GM20000 (cell line): ENCODE measurements at regions not wholly inside any gene's neighbourhood (a gene's known extent, or its start where the extent isn't known, plus 50 kb on each side); places are given as distances from the start of the nearest gene placed in this dataset.
"Not testable (repeated sequence)": the region's sequence is repeated elsewhere in the genome, so short reads cannot be mapped to it uniquely, and the experiment has no call there.

ENCODE experiments used
- DNase-seq: peaks from one replicate; pipeline ENCODE4 v3.0.0; 2012; ENCODE audit warnings: low spot score
- CTCF ChIP-seq: IDR thresholded peaks from 2 replicates; pipeline ENCODE4 v1.5.1; 2012; ENCODE audit warnings: mild to moderate bottlenecking, control low read depth; ENCODE audit errors: extremely low read depth, missing control alignments

- no peak for DNase-seq
- no peak for TF ChIP-seq CTCF
Observed at GRCh38 chr10:34907743-34908430, 92.8 kb upstream of the PARD3 start.

GRCh38 chr10:34906067-34906965, 91.2 kb upstream of the PARD3 start:
- no peak for TF ChIP-seq CTCF
- DNase-seq, result no peak

GRCh38 chr10:34905200-34905927, 90.3 kb upstream of the PARD3 start:
- TF ChIP-seq CTCF, result no peak
- no peak for DNase-seq

GRCh38 chr10:34904191-34904590, 89.1 kb upstream of the PARD3 start:
- no peak for DNase-seq

GRCh38 chr10:34899161-34899560, 84.1 kb upstream of the PARD3 start:
- TF ChIP-seq CTCF, result no peak
- no peak for DNase-seq

More at GRCh38 chr10:34904191-34904590, 89.1 kb upstream of the PARD3 start:
- TF ChIP-seq CTCF, result no peak

GRCh38 chr10:34895977-34896376, 80.9 kb upstream of the PARD3 start:
- no peak for TF ChIP-seq CTCF
- DNase-seq, result no peak

- DNase-seq, result not testable (repeated sequence)
Observed at GRCh38 chr10:34895046-34895445, 80.0 kb upstream of the PARD3 start.

- DNase-seq, result not testable (repeated sequence)
Observed at GRCh38 chr10:34892521-34892920, 77.4 kb upstream of the PARD3 start.
